ENCODE measurements at regions not wholly inside any gene's neighbourhood (a gene's known extent, or its start where the extent isn't known, plus 50 kb on each side); places are given as distances from the start of the nearest gene placed in this dataset.

GRCh38 chr16:16881814-16882213 lies 502.9 kb downstream of the NPIPA7 start:
- Histone ChIP-seq H3K4me2 (no peak overlapping the region), H3K9me3 (no peaks in the 10 kb centered on the region), H3K4me3 (no peak overlapping the region), H3K27ac (no peak overlapping the region), H3K4me1 (no peaks in the 10 kb centered on the region)
- CTCF ChIA-PET: no interaction called here
- ATAC-seq (no peak), DNase-seq (ENCODE audit: low read depth in 1 of 2, low spot score in 1 of 2) (no peak), FAIRE-seq (no peak)
- TF ChIP-seq ZNF302 (CRISPR knock-in tag; IDR thresholded peaks at IDR 0.05) (no peak), JUN (IDR thresholded peaks at IDR 0.05) (no peak), CHD4 (IDR thresholded peaks at IDR 0.05; ENCODE audit: borderline replicate concordance) (no peak), RARB (CRISPR knock-in tag; IDR thresholded peaks at IDR 0.05) (no peak)
- POLR2A ChIA-PET: no interaction called here
- 51% methylated on average over 7 of the region's 7 CpGs for WGBS (ENCODE audit: missing lambda C conversion rate)

GRCh38 chr16:16882766-16883165 lies 503.8 kb downstream of the NPIPA7 start:
- Histone ChIP-seq H3K4me2 (no peak overlapping the region), H3K9me3 (no peaks in the 10 kb centered on the region), H3K4me3 (no peak overlapping the region), H3K4me1 (no peaks in the 10 kb centered on the region), H3K27ac (no peak overlapping the region)
- CTCF ChIA-PET: interaction anchor here (1.1 kb wide), 1 partner anchor 10 kb away, joined by 3 read pairs; no protein-coding TSS in a partner anchor
- DNase-seq (ENCODE audit: low read depth in 1 of 2, low spot score in 1 of 2) (no peak), ATAC-seq (no peak), FAIRE-seq (no peak)
- WGBS (ENCODE audit: missing lambda C conversion rate): 14% methylated on average over 3 of the region's 3 CpGs
- TF ChIP-seq EHF (CRISPR knock-in tag; IDR thresholded peaks at IDR 0.05) (no peak), RFX5 (IDR thresholded peaks at IDR 0.05) (no peak), JUN (IDR thresholded peaks at IDR 0.05) (no peak), SMC3 (IDR thresholded peaks at IDR 0.05) (no peak), RCOR1 (IDR thresholded peaks at IDR 0.05; ENCODE audit: low read depth, low read length) (no peak), MAX (IDR thresholded peaks at IDR 0.05) (no peak), CHD2 (IDR thresholded peaks at IDR 0.05; ENCODE audit: low read length, partially characterized antibody) (no peak), HEYL (CRISPR knock-in tag; IDR thresholded peaks at IDR 0.05) (no peak), PBX3 (IDR thresholded peaks at IDR 0.05) (no peak), PHF8 (IDR thresholded peaks at IDR 0.05; ENCODE audit: borderline replicate concordance, low read depth) (no peak), RAD21 (conservative IDR thresholded peaks at IDR 0.05 in 1 of 2, IDR thresholded peaks at IDR 0.05 in 1 of 2) (no peak), MAZ (IDR thresholded peaks at IDR 0.05; ENCODE audit: borderline replicate concordance, low read depth, low read length) (no peak), CBX8 (IDR thresholded peaks at IDR 0.05) (no peak), EHMT2 (IDR thresholded peaks at IDR 0.05; ENCODE audit: low read depth) (no peak), MYC (IDR thresholded peaks at IDR 0.05; ENCODE audit: borderline replicate concordance, low read length) (no peak), TFCP2L1 (CRISPR knock-in tag; IDR thresholded peaks at IDR 0.05) (no peak)
- POLR2A ChIA-PET: no interaction called here

- WGBS (ENCODE audit: missing lambda C conversion rate): 41% methylated on average over 1 of the region's 1 CpG
- FAIRE-seq (no peak), DNase-seq (ENCODE audit: low read depth in 1 of 2, low spot score in 1 of 2) (no peak), ATAC-seq (no peak)
- CTCF ChIA-PET: no interaction called here
- no peaks in the 10 kb centered on the region for H3K4me1 ChIP-seq
- no peak overlapping the region for H3K27ac ChIP-seq
- no peak overlapping the region for H3K4me3 ChIP-seq
- no peak overlapping the region for H3K4me2 ChIP-seq
- TF ChIP-seq ZSCAN20 (CRISPR knock-in tag; IDR thresholded peaks at IDR 0.05) (no peak), FOSL2 (IDR thresholded peaks at IDR 0.05) (no peak), FOSL2 (CRISPR knock-in tag; IDR thresholded peaks at IDR 0.05) (no peak), ZFP36 (IDR thresholded peaks at IDR 0.05; ENCODE audit: borderline replicate concordance, partially characterized antibody) (no peak), FOSB (CRISPR knock-in tag; IDR thresholded peaks at IDR 0.05) (no peak), RARB (CRISPR knock-in tag; IDR thresholded peaks at IDR 0.05) (no peak), HOXB13 (CRISPR knock-in tag; IDR thresholded peaks at IDR 0.05; ENCODE audit: low read depth) (no peak), FOXS1 (CRISPR knock-in tag; IDR thresholded peaks at IDR 0.05) (no peak), HEYL (CRISPR knock-in tag; IDR thresholded peaks at IDR 0.05) (no peak), CBX8 (IDR thresholded peaks at IDR 0.05) (no peak), CHD2 (IDR thresholded peaks at IDR 0.05; ENCODE audit: low read length, partially characterized antibody) (no peak), MYC (IDR thresholded peaks at IDR 0.05; ENCODE audit: borderline replicate concordance, low read length) (no peak), E2F6 (IDR thresholded peaks at IDR 0.05; ENCODE audit: borderline replicate concordance, low read depth) (no peak)
- H3K9me3 ChIP-seq: no peaks in the 10 kb centered on the region
- POLR2A ChIA-PET: no interaction called here
These were observed 505.5 kb downstream of the NPIPA7 start for GRCh38 chr16:16884451-16884850.
